OCI-LY7 (cell line): ENCODE measurements at regions not wholly inside any gene's neighbourhood (a gene's known extent, or its start where the extent isn't known, plus 50 kb on each side); places are given as distances from the start of the nearest gene placed in this dataset.

Source experiments
- EZH2phosphoT487 ChIP-seq: fragments of 200-600 bp; sonication (generic); IDR thresholded peaks from 2 replicates; pipeline ENCODE4 v1.6.1; 2018; ENCODE audit warnings: low read depth, borderline replicate concordance, mild to moderate bottlenecking, mixed run types, antibody characterized with exemption, low read length, moderate library complexity, mixed read lengths
- TF ChIP-seq, protein P1 (sequence below): fragments of 200-600 bp; sonication (generic); conservative IDR thresholded peaks from 2 replicates; pipeline ENCODE4 v1.5.1; 2014; ENCODE audit warnings: mild to moderate bottlenecking, antibody characterized with exemption, low read length, moderate library complexity, mixed read lengths

- TF ChIP-seq, protein P1, sequence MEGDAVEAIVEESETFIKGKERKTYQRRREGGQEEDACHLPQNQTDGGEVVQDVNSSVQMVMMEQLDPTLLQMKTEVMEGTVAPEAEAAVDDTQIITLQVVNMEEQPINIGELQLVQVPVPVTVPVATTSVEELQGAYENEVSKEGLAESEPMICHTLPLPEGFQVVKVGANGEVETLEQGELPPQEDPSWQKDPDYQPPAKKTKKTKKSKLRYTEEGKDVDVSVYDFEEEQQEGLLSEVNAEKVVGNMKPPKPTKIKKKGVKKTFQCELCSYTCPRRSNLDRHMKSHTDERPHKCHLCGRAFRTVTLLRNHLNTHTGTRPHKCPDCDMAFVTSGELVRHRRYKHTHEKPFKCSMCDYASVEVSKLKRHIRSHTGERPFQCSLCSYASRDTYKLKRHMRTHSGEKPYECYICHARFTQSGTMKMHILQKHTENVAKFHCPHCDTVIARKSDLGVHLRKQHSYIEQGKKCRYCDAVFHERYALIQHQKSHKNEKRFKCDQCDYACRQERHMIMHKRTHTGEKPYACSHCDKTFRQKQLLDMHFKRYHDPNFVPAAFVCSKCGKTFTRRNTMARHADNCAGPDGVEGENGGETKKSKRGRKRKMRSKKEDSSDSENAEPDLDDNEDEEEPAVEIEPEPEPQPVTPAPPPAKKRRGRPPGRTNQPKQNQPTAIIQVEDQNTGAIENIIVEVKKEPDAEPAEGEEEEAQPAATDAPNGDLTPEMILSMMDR = no peak
- TF ChIP-seq EZH2phosphoT487 = no peak
Measured at GRCh38 chr13:72527333-72527732, 200.1 kb downstream of the MZT1 start.
